ENCODE measurements at regions not wholly inside any gene's neighbourhood (a gene's known extent, or its start where the extent isn't known, plus 50 kb on each side); places are given as distances from the start of the nearest gene placed in this dataset.

DNA sequence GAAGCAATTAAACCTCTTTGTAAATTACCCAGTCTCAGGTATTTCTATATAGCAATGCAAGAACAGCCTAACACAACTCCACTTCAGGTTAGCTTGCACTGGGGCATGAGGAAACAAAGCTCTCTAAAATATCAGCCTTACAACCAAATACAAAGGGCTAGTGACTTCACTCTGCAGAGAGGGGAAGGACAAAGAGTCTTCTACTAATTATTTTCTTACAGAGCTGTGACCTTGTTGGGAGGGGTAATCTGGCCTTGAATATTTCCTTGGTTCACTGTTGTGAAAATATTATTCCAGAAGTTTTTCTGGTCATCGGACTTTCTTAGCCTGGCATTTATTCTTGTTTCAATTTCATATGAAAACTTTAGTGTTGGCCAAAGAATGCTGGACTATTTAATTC is 334.4 kb upstream of the CTNNB1 start (continued):
- TF ChIP-seq, protein P1, sequence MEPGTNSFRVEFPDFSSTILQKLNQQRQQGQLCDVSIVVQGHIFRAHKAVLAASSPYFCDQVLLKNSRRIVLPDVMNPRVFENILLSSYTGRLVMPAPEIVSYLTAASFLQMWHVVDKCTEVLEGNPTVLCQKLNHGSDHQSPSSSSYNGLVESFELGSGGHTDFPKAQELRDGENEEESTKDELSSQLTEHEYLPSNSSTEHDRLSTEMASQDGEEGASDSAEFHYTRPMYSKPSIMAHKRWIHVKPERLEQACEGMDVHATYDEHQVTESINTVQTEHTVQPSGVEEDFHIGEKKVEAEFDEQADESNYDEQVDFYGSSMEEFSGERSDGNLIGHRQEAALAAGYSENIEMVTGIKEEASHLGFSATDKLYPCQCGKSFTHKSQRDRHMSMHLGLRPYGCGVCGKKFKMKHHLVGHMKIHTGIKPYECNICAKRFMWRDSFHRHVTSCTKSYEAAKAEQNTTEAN (CRISPR knock-in tag; IDR thresholded peaks at IDR 0.05), result no peak
- TF ChIP-seq MITF (IDR thresholded peaks at IDR 0.05) (no peak), ZNF445 (CRISPR knock-in tag; IDR thresholded peaks at IDR 0.05; ENCODE audit: low read depth) (no peak), KDM1A (IDR thresholded peaks at IDR 0.05) (no peak), ATF6 (CRISPR knock-in tag; IDR thresholded peaks at IDR 0.05) (no peak), ZNF274 (IDR thresholded peaks at IDR 0.05; ENCODE audit: borderline replicate concordance, low read depth, low read length) (no peak), DIDO1 (tag; IDR thresholded peaks at IDR 0.05; ENCODE audit: low read depth) (no peak), ZFP1 (CRISPR knock-in tag; IDR thresholded peaks at IDR 0.05) (no peak), NONO (IDR thresholded peaks at IDR 0.05; ENCODE audit: low read depth in 2 of 2, low read length in 1 of 2) (no peak)
- TF ChIP-seq, protein P2, sequence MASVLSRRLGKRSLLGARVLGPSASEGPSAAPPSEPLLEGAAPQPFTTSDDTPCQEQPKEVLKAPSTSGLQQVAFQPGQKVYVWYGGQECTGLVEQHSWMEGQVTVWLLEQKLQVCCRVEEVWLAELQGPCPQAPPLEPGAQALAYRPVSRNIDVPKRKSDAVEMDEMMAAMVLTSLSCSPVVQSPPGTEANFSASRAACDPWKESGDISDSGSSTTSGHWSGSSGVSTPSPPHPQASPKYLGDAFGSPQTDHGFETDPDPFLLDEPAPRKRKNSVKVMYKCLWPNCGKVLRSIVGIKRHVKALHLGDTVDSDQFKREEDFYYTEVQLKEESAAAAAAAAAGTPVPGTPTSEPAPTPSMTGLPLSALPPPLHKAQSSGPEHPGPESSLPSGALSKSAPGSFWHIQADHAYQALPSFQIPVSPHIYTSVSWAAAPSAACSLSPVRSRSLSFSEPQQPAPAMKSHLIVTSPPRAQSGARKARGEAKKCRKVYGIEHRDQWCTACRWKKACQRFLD (CRISPR knock-in tag; IDR thresholded peaks at IDR 0.05), result no peak
- TF ChIP-seq, protein P3, sequence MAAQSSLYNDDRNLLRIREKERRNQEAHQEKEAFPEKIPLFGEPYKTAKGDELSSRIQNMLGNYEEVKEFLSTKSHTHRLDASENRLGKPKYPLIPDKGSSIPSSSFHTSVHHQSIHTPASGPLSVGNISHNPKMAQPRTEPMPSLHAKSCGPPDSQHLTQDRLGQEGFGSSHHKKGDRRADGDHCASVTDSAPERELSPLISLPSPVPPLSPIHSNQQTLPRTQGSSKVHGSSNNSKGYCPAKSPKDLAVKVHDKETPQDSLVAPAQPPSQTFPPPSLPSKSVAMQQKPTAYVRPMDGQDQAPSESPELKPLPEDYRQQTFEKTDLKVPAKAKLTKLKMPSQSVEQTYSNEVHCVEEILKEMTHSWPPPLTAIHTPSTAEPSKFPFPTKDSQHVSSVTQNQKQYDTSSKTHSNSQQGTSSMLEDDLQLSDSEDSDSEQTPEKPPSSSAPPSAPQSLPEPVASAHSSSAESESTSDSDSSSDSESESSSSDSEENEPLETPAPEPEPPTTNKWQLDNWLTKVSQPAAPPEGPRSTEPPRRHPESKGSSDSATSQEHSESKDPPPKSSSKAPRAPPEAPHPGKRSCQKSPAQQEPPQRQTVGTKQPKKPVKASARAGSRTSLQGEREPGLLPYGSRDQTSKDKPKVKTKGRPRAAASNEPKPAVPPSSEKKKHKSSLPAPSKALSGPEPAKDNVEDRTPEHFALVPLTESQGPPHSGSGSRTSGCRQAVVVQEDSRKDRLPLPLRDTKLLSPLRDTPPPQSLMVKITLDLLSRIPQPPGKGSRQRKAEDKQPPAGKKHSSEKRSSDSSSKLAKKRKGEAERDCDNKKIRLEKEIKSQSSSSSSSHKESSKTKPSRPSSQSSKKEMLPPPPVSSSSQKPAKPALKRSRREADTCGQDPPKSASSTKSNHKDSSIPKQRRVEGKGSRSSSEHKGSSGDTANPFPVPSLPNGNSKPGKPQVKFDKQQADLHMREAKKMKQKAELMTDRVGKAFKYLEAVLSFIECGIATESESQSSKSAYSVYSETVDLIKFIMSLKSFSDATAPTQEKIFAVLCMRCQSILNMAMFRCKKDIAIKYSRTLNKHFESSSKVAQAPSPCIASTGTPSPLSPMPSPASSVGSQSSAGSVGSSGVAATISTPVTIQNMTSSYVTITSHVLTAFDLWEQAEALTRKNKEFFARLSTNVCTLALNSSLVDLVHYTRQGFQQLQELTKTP (IDR thresholded peaks at IDR 0.05; ENCODE audit: low read depth in 1 of 2, partially characterized antibody in 2 of 2), result no peak
